ENCODE measurements at regions not wholly inside any gene's neighbourhood (a gene's known extent, or its start where the extent isn't known, plus 50 kb on each side); places are given as distances from the start of the nearest gene placed in this dataset.
A peak's percentile ranks its signal among the peaks of the same experiment; 100 is the strongest.

DNA sequence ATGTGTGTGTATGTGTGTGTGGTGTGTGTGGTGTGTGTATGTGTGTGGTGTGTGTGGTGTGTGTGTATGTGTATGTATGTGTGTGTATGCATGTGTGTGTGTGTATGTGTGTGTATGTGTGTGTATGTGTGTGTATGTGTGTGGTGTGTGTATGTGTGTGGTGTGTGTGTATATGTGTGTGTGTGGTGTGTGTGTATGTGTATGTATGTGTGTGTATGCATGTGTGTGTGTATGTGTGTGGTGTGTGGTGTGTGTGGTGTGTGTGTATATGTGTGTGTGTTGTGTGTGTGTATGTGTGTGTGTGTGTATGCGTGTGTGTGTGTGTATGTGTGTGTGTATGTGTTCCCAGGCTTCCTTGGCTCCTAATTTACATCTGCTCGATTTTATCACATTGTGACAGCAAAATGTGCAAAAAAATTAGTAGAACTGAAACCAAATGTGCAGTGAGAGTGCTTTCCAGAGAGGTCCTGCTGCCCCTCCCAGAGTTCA is 234.5 kb downstream of the BMP7 start:
- ChIA-PET CTCF (no interaction called here), POLR2A (no interaction called here)
- Histone ChIP-seq H3K27ac (ENCODE audit: low read depth, low read length) (no peak overlapping the region), H3K9me3 (ENCODE audit: low read length) (no peaks in the 10 kb centered on the region), H3K4me1 (ENCODE audit: insufficient read depth, low read length) (no peaks in the 10 kb centered on the region), H3K27me3 (ENCODE audit: insufficient read depth, low read length, poor library complexity, severe bottlenecking) (no peaks in the 10 kb centered on the region), H3K36me3 (ENCODE audit: insufficient read depth, low read length) (no peaks in the 10 kb centered on the region), H3K4me3 (ENCODE audit: low read length) (no peak overlapping the region)
- Mint-ChIP-seq H3K27ac (no peak overlapping the region), H3K4me3 (no peak overlapping the region), H3K9me3 (peaks cover 0 to 9% (median 3%) of the 10 kb centered on the region in 5 donors), H3K27me3 (peaks cover 11 to 23% of the 10 kb centered on the region in 2 donors), H3K36me3 (no peaks in the 10 kb centered on the region), H3K4me1 (no peaks in the 10 kb centered on the region)
- DNase-seq, result no peak

- Histone ChIP-seq H3K4me3 (ENCODE audit: low read length) (no peak overlapping the region), H3K4me1 (ENCODE audit: insufficient read depth, low read length) (no peaks in the 10 kb centered on the region), H3K27me3 (ENCODE audit: insufficient read depth, low read length, poor library complexity, severe bottlenecking) (no peaks in the 10 kb centered on the region), H3K36me3 (ENCODE audit: insufficient read depth, low read length) (no peaks in the 10 kb centered on the region), H3K9me3 (ENCODE audit: low read length) (no peaks in the 10 kb centered on the region), H3K27ac (ENCODE audit: low read depth, low read length) (no peak overlapping the region)
- Mint-ChIP-seq H3K4me1 (no peaks in the 10 kb centered on the region), H3K27ac (no peak overlapping the region), H3K27me3 (peaks cover 11 to 23% of the 10 kb centered on the region in 2 donors), H3K4me3 (no peak overlapping the region), H3K9me3 (peaks cover 0 to 9% (median 3%) of the 10 kb centered on the region in 5 donors), H3K36me3 (no peaks in the 10 kb centered on the region)
- POLR2A ChIA-PET, result no interaction called here
- CTCF ChIA-PET, result no interaction called here
- no peak for DNase-seq
Measured at GRCh38 chr20:57032847-57033246, 233.6 kb downstream of the BMP7 start.

GRCh38 chr20:57034001-57034400 is 232.4 kb downstream of the BMP7 start:
- POLR2A ChIA-PET, result no interaction called here
- Histone ChIP-seq H3K27ac (ENCODE audit: low read depth, low read length) (no peak overlapping the region), H3K4me3 (ENCODE audit: low read length) (no peak overlapping the region), H3K9me3 (ENCODE audit: low read length) (no peaks in the 10 kb centered on the region), H3K36me3 (ENCODE audit: insufficient read depth, low read length) (no peaks in the 10 kb centered on the region), H3K4me1 (ENCODE audit: insufficient read depth, low read length) (no peaks in the 10 kb centered on the region), H3K27me3 (ENCODE audit: insufficient read depth, low read length, poor library complexity, severe bottlenecking) (no peaks in the 10 kb centered on the region)
- no peak for DNase-seq
- H3K36me3 Mint-ChIP-seq, result no peaks in the 10 kb centered on the region
- no peak overlapping the region for H3K4me3 Mint-ChIP-seq
- peaks cover 0 to 6% (median 3%) of the 10 kb centered on the region in 5 donors for H3K9me3 Mint-ChIP-seq
- no peak overlapping the region for H3K27ac Mint-ChIP-seq
- CTCF ChIA-PET, result no interaction called here
- peaks cover 11 to 20% of the 10 kb centered on the region in 2 donors for H3K27me3 Mint-ChIP-seq
- H3K4me1 Mint-ChIP-seq, result no peaks in the 10 kb centered on the region

DNA sequence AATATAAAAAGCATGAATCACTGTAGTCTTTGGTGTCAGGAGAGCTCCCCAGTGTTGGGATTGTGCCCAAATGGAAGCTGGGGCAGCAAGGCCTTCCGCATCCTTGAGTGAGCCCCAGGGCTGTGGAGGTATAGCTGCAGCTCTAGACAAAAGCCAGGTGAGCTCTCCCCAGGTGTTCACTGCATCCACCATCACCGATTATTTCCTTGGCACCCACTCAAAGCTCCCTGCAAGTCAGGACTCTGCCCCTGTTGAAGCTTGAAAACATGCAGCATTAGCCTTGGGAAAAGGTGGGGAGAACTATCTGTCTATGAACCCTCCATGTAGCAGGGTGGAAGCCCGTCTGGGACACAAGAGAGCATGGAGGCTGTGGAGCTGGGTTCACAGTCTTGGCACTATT is 228.8 kb downstream of the BMP7 start:
- DNase-seq, result no peak
- Mint-ChIP-seq H3K9me3 (peaks cover 0 to 4% (median 3%) of the 10 kb centered on the region in 5 donors), H3K36me3 (no peaks in the 10 kb centered on the region), H3K4me3 (no peak overlapping the region), H3K4me1 (no peaks in the 10 kb centered on the region), H3K27me3 (peaks cover 11 to 13% of the 10 kb centered on the region in 2 donors), H3K27ac (no peak overlapping the region)
- ChIA-PET CTCF (no interaction called here), POLR2A (no interaction called here)
- Histone ChIP-seq H3K4me3 (ENCODE audit: low read length) (no peak overlapping the region), H3K4me1 (ENCODE audit: insufficient read depth, low read length) (no peaks in the 10 kb centered on the region), H3K9me3 (ENCODE audit: low read length) (no peaks in the 10 kb centered on the region), H3K36me3 (ENCODE audit: insufficient read depth, low read length) (no peaks in the 10 kb centered on the region), H3K27ac (ENCODE audit: low read depth, low read length) (no peak overlapping the region), H3K27me3 (ENCODE audit: insufficient read depth, low read length, poor library complexity, severe bottlenecking) (no peaks in the 10 kb centered on the region)

GRCh38 chr20:57038608-57039440 is 227.6 kb downstream of the BMP7 start:
- H3K4me3 ChIP-seq (ENCODE audit: low read length), result no peak overlapping the region
- Mint-ChIP-seq H3K9me3 (peaks cover 0 to 4% (median 0%) of the 10 kb centered on the region in 5 donors), H3K4me1 (no peaks in the 10 kb centered on the region), H3K4me3 (no peak overlapping the region), H3K27me3 (peaks cover 6 to 11% of the 10 kb centered on the region in 2 donors), H3K36me3 (no peaks in the 10 kb centered on the region), H3K27ac (no peak overlapping the region)
- no peak for DNase-seq
- no peaks in the 10 kb centered on the region for H3K9me3 ChIP-seq (ENCODE audit: low read length)
- no peaks in the 10 kb centered on the region for H3K36me3 ChIP-seq (ENCODE audit: insufficient read depth, low read length)
- CTCF ChIA-PET, result no interaction called here
- POLR2A ChIA-PET, result no interaction called here
- H3K27me3 ChIP-seq (ENCODE audit: insufficient read depth, low read length, poor library complexity, severe bottlenecking), result no peaks in the 10 kb centered on the region
- H3K27ac ChIP-seq (ENCODE audit: low read depth, low read length), result no peak overlapping the region
- H3K4me1 ChIP-seq (ENCODE audit: insufficient read depth, low read length), result no peaks in the 10 kb centered on the region

GRCh38 chr20:57040466-57040865 is 226.0 kb downstream of the BMP7 start:
- Histone ChIP-seq H3K9me3 (ENCODE audit: low read length) (no peaks in the 10 kb centered on the region), H3K4me1 (ENCODE audit: insufficient read depth, low read length) (no peaks in the 10 kb centered on the region), H3K27ac (ENCODE audit: low read depth, low read length) (no peak overlapping the region), H3K36me3 (ENCODE audit: insufficient read depth, low read length) (no peaks in the 10 kb centered on the region), H3K27me3 (ENCODE audit: insufficient read depth, low read length, poor library complexity, severe bottlenecking) (no peaks in the 10 kb centered on the region), H3K4me3 (ENCODE audit: low read length) (no peak overlapping the region)
- Mint-ChIP-seq H3K4me1 (no peaks in the 10 kb centered on the region), H3K9me3 (peaks cover 0 to 4% (median 0%) of the 10 kb centered on the region in 5 donors), H3K27me3 (peaks cover 8 to 11% of the 10 kb centered on the region in 2 donors), H3K4me3 (no peak overlapping the region), H3K27ac (no peak overlapping the region), H3K36me3 (no peaks in the 10 kb centered on the region)
- ChIA-PET POLR2A (no interaction called here), CTCF (no interaction called here)
- DNase-seq, result no peak

DNA sequence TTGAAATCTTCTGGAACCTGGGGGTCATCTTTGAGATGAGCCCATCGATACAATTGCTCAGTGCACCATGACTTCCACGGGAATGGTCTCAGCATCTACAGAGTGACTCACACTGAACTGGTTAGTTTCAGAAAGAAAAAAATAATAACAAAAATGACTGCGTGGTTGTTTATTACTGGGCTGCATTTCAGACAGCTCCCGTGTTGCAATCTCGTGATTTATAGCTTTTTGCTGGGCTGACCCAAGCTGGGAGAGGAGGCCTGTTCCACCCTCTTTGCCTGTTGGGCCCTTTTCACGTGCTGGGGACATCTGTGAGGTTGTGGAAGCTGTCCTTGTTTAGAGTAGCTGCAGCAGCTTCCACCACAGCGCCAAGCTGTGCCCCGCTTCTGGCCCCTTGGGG is 225.5 kb downstream of the BMP7 start:
- Mint-ChIP-seq H3K27me3 (peaks cover 8% of the 10 kb centered on the region in 2 donors), H3K36me3 (no peaks in the 10 kb centered on the region), H3K9me3 (peaks cover 0 to 4% (median 0%) of the 10 kb centered on the region in 5 donors), H3K27ac (peak overlapping the region in 1 of 8 donors; percentile 31), H3K4me1 (no peaks in the 10 kb centered on the region), H3K4me3 (no peak overlapping the region)
- DNase-seq, result no peak
- Histone ChIP-seq H3K4me3 (ENCODE audit: low read length) (no peak overlapping the region), H3K36me3 (ENCODE audit: insufficient read depth, low read length) (no peaks in the 10 kb centered on the region), H3K4me1 (ENCODE audit: insufficient read depth, low read length) (no peaks in the 10 kb centered on the region), H3K27ac (ENCODE audit: low read depth, low read length) (no peak overlapping the region), H3K9me3 (ENCODE audit: low read length) (no peaks in the 10 kb centered on the region), H3K27me3 (ENCODE audit: insufficient read depth, low read length, poor library complexity, severe bottlenecking) (no peaks in the 10 kb centered on the region)
- CTCF ChIA-PET, result no interaction called here
- POLR2A ChIA-PET, result no interaction called here

DNA sequence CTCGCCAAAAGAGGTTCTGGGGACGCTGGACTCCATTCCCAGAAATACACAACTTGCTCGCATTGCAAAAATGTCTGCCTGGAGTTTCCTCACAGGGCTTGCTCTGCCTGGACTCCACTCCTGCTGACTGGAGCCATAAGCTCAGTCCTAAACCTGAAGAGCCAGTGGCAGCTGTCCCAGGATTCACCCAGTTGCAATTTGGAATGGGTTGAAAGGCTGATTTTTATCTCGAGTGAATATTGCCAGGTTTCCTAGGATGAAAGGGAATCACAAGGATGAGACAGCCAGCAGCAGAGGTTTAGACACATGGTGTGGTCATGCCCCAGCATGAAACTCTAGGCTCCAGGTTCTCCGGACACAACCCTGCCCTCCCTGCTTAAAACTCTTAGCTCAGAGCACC is 223.3 kb downstream of the BMP7 start:
- Mint-ChIP-seq H3K9me3 (no peaks in the 10 kb centered on the region), H3K36me3 (no peaks in the 10 kb centered on the region), H3K27me3 (peaks cover 0 to 1% of the 10 kb centered on the region in 2 donors), H3K27ac (no peak overlapping the region), H3K4me1 (no peaks in the 10 kb centered on the region), H3K4me3 (no peak overlapping the region)
- no peak for DNase-seq
- Histone ChIP-seq H3K27ac (ENCODE audit: low read depth, low read length) (no peak overlapping the region), H3K4me3 (ENCODE audit: low read length) (no peak overlapping the region), H3K27me3 (ENCODE audit: insufficient read depth, low read length, poor library complexity, severe bottlenecking) (no peaks in the 10 kb centered on the region), H3K9me3 (ENCODE audit: low read length) (no peaks in the 10 kb centered on the region), H3K36me3 (ENCODE audit: insufficient read depth, low read length) (no peaks in the 10 kb centered on the region), H3K4me1 (ENCODE audit: insufficient read depth, low read length) (no peaks in the 10 kb centered on the region)
- CTCF ChIA-PET, result no interaction called here
- POLR2A ChIA-PET, result no interaction called here

All from CD8-positive, alpha-beta memory T cell (primary cell).